ENCODE measurements at regions not wholly inside any gene's neighbourhood (a gene's known extent, or its start where the extent isn't known, plus 50 kb on each side); places are given as distances from the start of the nearest gene placed in this dataset.

DNA sequence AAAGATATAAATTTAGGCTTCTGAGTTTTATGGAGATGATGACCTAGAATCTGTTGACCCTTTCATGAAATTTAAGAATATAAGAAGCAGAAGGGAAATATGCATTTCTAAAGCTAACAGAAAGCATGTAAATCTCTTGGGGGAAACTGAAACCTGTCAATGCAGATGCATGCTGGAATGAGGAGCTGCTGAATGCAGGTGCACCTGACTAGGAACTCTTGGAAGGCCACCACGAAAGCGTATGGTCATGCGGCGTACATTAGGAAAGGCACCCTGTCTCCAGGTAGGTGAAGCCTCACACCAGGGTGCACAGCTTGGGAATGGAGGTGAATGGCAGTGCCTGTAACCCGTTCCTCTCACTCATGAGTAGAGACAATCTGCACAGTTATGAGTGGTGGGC is 309.7 kb downstream of the SEC16B start:
- no peak for TF ChIP-seq POLR2AphosphoS5 (IDR thresholded peaks at IDR 0.05; ENCODE audit: low read depth, low read length)
- no peak for TF ChIP-seq POLR2A (IDR thresholded peaks at IDR 0.05; ENCODE audit: low read depth, low read length)

Data from GM12892 (cell line).